Colonic mucosa (tissue), 4 donors: ENCODE measurements at regions not wholly inside any gene's neighbourhood (a gene's known extent, or its start where the extent isn't known, plus 50 kb on each side); places are given as distances from the start of the nearest gene placed in this dataset.

Source experiments
- DNase-seq: peaks from one replicate; pipeline ENCODE4 v3.0.0-alpha.2; 2020
- H3K27ac ChIP-seq: fragments of 200-600 bp; one replicate; pipeline ENCODE4 v1.8.0; 2021
- H3K27me3 ChIP-seq: fragments of 200-600 bp; one replicate; pipeline ENCODE4 v1.8.0; 2021
- H3K36me3 ChIP-seq: fragments of 200-600 bp; one replicate; pipeline ENCODE4 v1.8.0; 2021
- H3K4me1 ChIP-seq: fragments of 200-600 bp; one replicate; pipeline ENCODE4 v1.8.0; 2021; ENCODE audit warnings: mild to moderate bottlenecking
- H3K4me3 ChIP-seq: fragments of 200-600 bp; one replicate; pipeline ENCODE4 v1.8.0; 2021
- H3K9ac ChIP-seq, 2 donors: one replicate each; pipeline ENCODE4 v1.7.0; 2013; ENCODE audit warnings: control low read depth in 2 of 2, low read depth in 2 of 2, low read length in 2 of 2
- H3K9me3 ChIP-seq: fragments of 200-600 bp; one replicate; pipeline ENCODE4 v1.8.0; 2021
- CTCF ChIP-seq: fragments of 200-600 bp; IDR thresholded peaks from one replicate; pipeline ENCODE4 v1.8.0; 2022; ENCODE audit warnings: antibody characterized with exemption, mild to moderate bottlenecking
- intact Hi-C: fragments of 100-400 bp; cut with DNase I; formaldehyde crosslinking; loops from one replicate; pipeline ENCODE4 v1.14.1; 2022
- donor health status: healthy.
- donor health status: DM: no; HTN: no; CAD: no.
- donor health status: DM: no; HTN: no; CAD: no.

DNA sequence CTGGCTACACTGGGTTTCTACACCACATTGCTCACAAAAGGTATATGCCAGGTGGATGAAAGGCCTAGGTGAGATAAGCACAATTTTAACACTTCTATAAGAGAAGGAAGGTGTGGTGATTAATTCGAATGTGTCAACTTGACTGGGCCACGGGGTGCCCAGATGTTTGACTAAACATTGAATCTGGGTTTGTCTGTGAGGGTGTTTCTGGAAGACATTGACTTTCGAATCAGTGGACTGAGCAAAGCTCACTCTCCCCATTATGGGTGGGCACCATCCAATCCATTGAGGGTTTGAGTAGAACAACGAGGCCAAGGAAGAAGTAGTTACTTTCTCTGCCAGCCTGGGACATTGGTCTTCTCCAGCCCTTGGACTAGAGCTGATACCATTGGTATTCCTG, 78.2 kb upstream of the COL5A1 start:
- H3K4me3 ChIP-seq: no peak overlapping the region
- H3K9me3 ChIP-seq: no peaks in the 10 kb centered on the region
- H3K27ac ChIP-seq: no peak overlapping the region
- no peak overlapping the region for H3K9ac ChIP-seq
- no peaks in the 10 kb centered on the region for H3K27me3 ChIP-seq
- TF ChIP-seq CTCF: no peak
- intact Hi-C loops: no loop called here
- DNase-seq: no peak
- H3K36me3 ChIP-seq: no peaks in the 10 kb centered on the region
- H3K4me1 ChIP-seq: no peaks in the 10 kb centered on the region

GRCh38 chr9:134564431-134565170, 77.0 kb upstream of the COL5A1 start:
- H3K9ac ChIP-seq: no peak overlapping the region
- TF ChIP-seq CTCF: no peak
- DNase-seq: peak; percentile 11

GRCh38 chr9:134565316-134565915, 76.2 kb upstream of the COL5A1 start:
- Histone ChIP-seq H3K36me3 (no peaks in the 10 kb centered on the region), H3K9ac (no peak overlapping the region), H3K4me1 (no peaks in the 10 kb centered on the region), H3K9me3 (no peaks in the 10 kb centered on the region), H3K4me3 (no peak overlapping the region), H3K27ac (no peak overlapping the region), H3K27me3 (no peaks in the 10 kb centered on the region)
- DNase-seq: peak; percentile 4
- no peak for TF ChIP-seq CTCF
- intact Hi-C loops: no loop called here

More at GRCh38 chr9:134564431-134565170, 77.0 kb upstream of the COL5A1 start:
- Histone ChIP-seq H3K27me3 (no peaks in the 10 kb centered on the region), H3K9me3 (no peaks in the 10 kb centered on the region), H3K4me3 (no peak overlapping the region), H3K4me1 (no peaks in the 10 kb centered on the region), H3K36me3 (no peaks in the 10 kb centered on the region), H3K27ac (no peak overlapping the region)
- intact Hi-C loops: no loop called here

- Histone ChIP-seq H3K9me3 (no peaks in the 10 kb centered on the region), H3K36me3 (no peaks in the 10 kb centered on the region), H3K9ac (no peak overlapping the region), H3K27ac (no peak overlapping the region), H3K4me3 (no peak overlapping the region), H3K4me1 (no peaks in the 10 kb centered on the region), H3K27me3 (no peaks in the 10 kb centered on the region)
- no peak for DNase-seq
- TF ChIP-seq CTCF: no peak
- intact Hi-C loops: no loop called here
Observed at GRCh38 chr9:134566196-134566847, 75.3 kb upstream of the COL5A1 start.

- Histone ChIP-seq H3K36me3 (no peaks in the 10 kb centered on the region), H3K4me1 (no peaks in the 10 kb centered on the region), H3K27me3 (no peaks in the 10 kb centered on the region), H3K9me3 (no peaks in the 10 kb centered on the region), H3K4me3 (no peak overlapping the region), H3K27ac (no peak overlapping the region), H3K9ac (no peak overlapping the region)
- intact Hi-C loops: no loop called here
- DNase-seq: peak; percentile 6
- no peak for TF ChIP-seq CTCF
Observed at GRCh38 chr9:134566936-134567335, 74.7 kb upstream of the COL5A1 start.
